HepG2 (cell line): ENCODE measurements at regions not wholly inside any gene's neighbourhood (a gene's known extent, or its start where the extent isn't known, plus 50 kb on each side); places are given as distances from the start of the nearest gene placed in this dataset.

Source experiments
- ATAC-seq: fragments of 200-7000 bp; cut with Tn5 transposase; 3 replicates; pipeline ENCODE4 v1.9.1; 2020; ENCODE audit warnings: mild to moderate bottlenecking, moderate library complexity
- BruUV-seq: library from RNA; stranded (reverse); fragments of 400-500 nt; replicated peaks from 2 replicates; lab custom pipeline; 2021; lab: Mats Ljungman, UMichigan
- CTCF ChIA-PET: fragments of 300-600 bp; formaldehyde crosslinking; extraction: SDS; loops from one replicate; lab custom pipeline; 2021; ENCODE audit warnings: low total read pairs, inconsistent platforms, low intra/inter-chr PET ratio; lab: Yijun Ruan, JAX
- POLR2A ChIA-PET: fragments of 350-600 bp; sonication (Branson Sonifier 250); formaldehyde crosslinking; loops from one replicate; lab custom pipeline; 2020; ENCODE audit warnings: antibody characterized with exemption, inconsistent platforms; lab: Yijun Ruan, JAX
- DNase-seq: peaks from one replicate; pipeline ENCODE4 v3.0.0-alpha.2; 2015; ENCODE audit warnings: low spot score
- FAIRE-seq: peaks from 3 replicates; lab custom pipeline; 2011; peaks lifted over from hg19 to GRCh38; lab: Jason Lieb, UNC
- H2AFZ ChIP-seq: one replicate; pipeline ENCODE4 v1.6.1; 2011; ENCODE audit warnings: low read length, inconsistent platforms
- H3K27ac ChIP-seq: fragments of 300-600 bp; 3 replicates; pipeline ENCODE4 v1.8.0; 2011; ENCODE audit warnings: mixed run types, mild to moderate bottlenecking, mixed read lengths, low read length, inconsistent platforms; ENCODE audit not compliant: insufficient read depth; ENCODE audit errors: extremely low read length
- H3K27me3 ChIP-seq, 2 experiments: fragments of 200-600 bp in 1 of 2; 2 replicates in 1 of 2; 3 replicates in 1 of 2; pipeline versions ENCODE4 v1.6.0 to v1.8.0; 2011; ENCODE audit warnings: low read length in 2 of 2, mild to moderate bottlenecking in 2 of 2, moderate library complexity in 2 of 2, inconsistent platforms in 1 of 2; ENCODE audit not compliant: insufficient read depth in 2 of 2, control insufficient read depth in 1 of 2
- H3K36me3 ChIP-seq, 2 experiments: fragments of 200-600 bp in 1 of 2; replicated peaks in 1 of 2; 2 replicates in 1 of 2; 3 replicates in 1 of 2; pipeline versions ENCODE4 v1.5.1 to v1.8.0; 2011; ENCODE audit warnings: low read length in 2 of 2, inconsistent platforms in 1 of 2; ENCODE audit not compliant: insufficient read depth in 2 of 2, control insufficient read depth in 1 of 2
- H3K4me1 ChIP-seq: 2 replicates; pipeline ENCODE4 v1.5.1; 2012; ENCODE audit warnings: low read length, inconsistent platforms; ENCODE audit not compliant: insufficient read depth
- H3K4me2 ChIP-seq: 2 replicates; pipeline ENCODE4 v1.6.0; 2011; ENCODE audit warnings: low read depth, low read length, inconsistent platforms
- H3K4me3 ChIP-seq, 3 experiments: fragments of 200-600 bp in 1 of 3; sonication (generic), shearing (Covaris generic) in 1 of 3; replicated peaks in 1 of 3; 2 replicates each; pipeline ENCODE4 v1.5.1; 2011 to 2016; ENCODE audit warnings: low read length in 3 of 3, inconsistent platforms in 2 of 3, low read depth in 2 of 3, mild to moderate bottlenecking in 2 of 3, control low read depth in 1 of 3, mixed read lengths in 1 of 3; ENCODE audit not compliant: insufficient read depth in 1 of 3
- H3K79me2 ChIP-seq: one replicate; pipeline ENCODE4 v1.6.1; 2011; ENCODE audit warnings: low read length, inconsistent platforms; ENCODE audit not compliant: insufficient read depth
- H3K9ac ChIP-seq: 2 replicates; pipeline ENCODE4 v1.6.0; 2011; ENCODE audit warnings: mild to moderate bottlenecking, low read depth, low read length, inconsistent platforms; ENCODE audit not compliant: insufficient read depth
- H3K9me3 ChIP-seq: 2 replicates; pipeline ENCODE4 v1.5.1; 2012; ENCODE audit warnings: mild to moderate bottlenecking, low read length
- H4K20me1 ChIP-seq: 2 replicates; pipeline ENCODE4 v1.6.0; 2011; ENCODE audit warnings: inconsistent platforms, mild to moderate bottlenecking, low read length, moderate library complexity; ENCODE audit not compliant: insufficient read depth
- MAF1 ChIP-seq: sonication (generic); formaldehyde crosslinking; IDR thresholded peaks from 2 replicates; pipeline ENCODE4 v1.5.0; 2020; ENCODE audit warnings: missing genetic modification reagents, borderline replicate concordance
- ZBTB42 ChIP-seq: sonication (generic); formaldehyde crosslinking; IDR thresholded peaks from 2 replicates; pipeline ENCODE4 v1.5.0; 2020; ENCODE audit warnings: mild to moderate bottlenecking, missing genetic modification reagents
- ZC3H4 ChIP-seq: sonication (generic); formaldehyde crosslinking; IDR thresholded peaks from 2 replicates; pipeline ENCODE4 v1.4.0; 2020; ENCODE audit warnings: missing genetic modification reagents, borderline replicate concordance
- ZFP36 ChIP-seq: fragments of 150-350 bp; IDR thresholded peaks from 2 replicates; pipeline ENCODE4 v1.6.1; 2018; ENCODE audit warnings: borderline replicate concordance, low read length, low read depth; ENCODE audit not compliant: partially characterized antibody
- ZFY ChIP-seq: sonication (generic); formaldehyde crosslinking; IDR thresholded peaks from 2 replicates; pipeline ENCODE4 v1.4.0; 2020; ENCODE audit warnings: missing genetic modification reagents
- ZNF142 ChIP-seq: sonication (generic); formaldehyde crosslinking; IDR thresholded peaks from 2 replicates; pipeline ENCODE4 v1.4.0; 2020; ENCODE audit warnings: missing genetic modification reagents
- ZNF225 ChIP-seq: sonication (generic); formaldehyde crosslinking; IDR thresholded peaks from 2 replicates; pipeline ENCODE4 v1.4.0; 2020; ENCODE audit warnings: mild to moderate bottlenecking, missing genetic modification reagents
- ZNF773 ChIP-seq: sonication (generic); formaldehyde crosslinking; IDR thresholded peaks from 2 replicates; pipeline ENCODE4 v1.4.0; 2020; ENCODE audit warnings: missing genetic modification reagents, borderline replicate concordance
- WGBS: methylation state at CpG from one replicate; pipeline ENCODE4 v1.1.6; 2017; ENCODE audit warnings: low lambda C conversion rate; 5-methylcytosine and 5-hydroxymethylcytosine counted together
- in situ Hi-C: cut with HindIII; loops from 2 replicates; pipeline ENCODE4 v1.10.0; 2017; ENCODE audit warnings: low pct_unique_long_range_greater_than_20kb; ENCODE audit not compliant: extremely low pct_ligation_motif_present
- intact Hi-C: fragments of 100-400 bp; cut with micrococcal nuclease; formaldehyde crosslinking; loops from one replicate; pipeline ENCODE4 v1.10.0; 2022; ENCODE audit not compliant: unreplicated experiment

GRCh38 chr4:100289946-100290345 is 99.7 kb upstream of the DDIT4L start (continued):
- TF ChIP-seq ZNF142, result no peak
- TF ChIP-seq MAF1 (CRISPR knock-in tag), result no peak
- no peak for TF ChIP-seq ZNF773 (CRISPR knock-in tag)
- TF ChIP-seq ZC3H4 (CRISPR knock-in tag), result no peak
- TF ChIP-seq, all 625 proteins: peak for 0

- no peak overlapping the region for H3K27ac ChIP-seq
- POLR2A ChIA-PET, result no interaction called here
- no peaks in the 10 kb centered on the region for H3K27me3 ChIP-seq
- BruUV-seq, result no TSS peak
- CTCF ChIA-PET, result no interaction called here
- H3K9ac ChIP-seq, result no peak overlapping the region
- no peaks in the 10 kb centered on the region for H3K79me2 ChIP-seq
- in situ Hi-C loops (no loop called here), intact Hi-C loops (no loop called here)
- DNase-seq (no peak), ATAC-seq (no peak), FAIRE-seq (no peak)
- no peaks in the 10 kb centered on the region for H3K9me3 ChIP-seq
- no peaks in the 10 kb centered on the region for H3K36me3 ChIP-seq
- WGBS, result 3% methylated on average over 1 of the region's 1 CpG
- H3K4me2 ChIP-seq, result no peak overlapping the region
- H4K20me1 ChIP-seq, result no peaks in the 10 kb centered on the region
- H2AFZ ChIP-seq, result no peak overlapping the region
- H3K4me3 ChIP-seq, result no peak overlapping the region
- TF ChIP-seq ZNF225 (no peak), MAF1 (CRISPR knock-in tag) (no peak), ZBTB42 (no peak), ZFY (CRISPR knock-in tag) (no peak), ZFP36 (no peak)
- no peaks in the 10 kb centered on the region for H3K4me1 ChIP-seq
Measured at GRCh38 chr4:100289530-100289888, 99.2 kb upstream of the DDIT4L start.
